HL-60 (cell line): ENCODE measurements at regions not wholly inside any gene's neighbourhood (a gene's known extent, or its start where the extent isn't known, plus 50 kb on each side); places are given as distances from the start of the nearest gene placed in this dataset.

ENCODE experiments used
- CTCF ChIP-seq: IDR thresholded peaks from one replicate; pipeline ENCODE4 v1.5.1; 2011; ENCODE audit warnings: low read length, control low read depth, inconsistent platforms; ENCODE audit not compliant: insufficient read depth
- GABPA ChIP-seq: IDR thresholded peaks from 2 replicates; pipeline ENCODE4 v1.6.1; 2012; ENCODE audit warnings: low read depth
- POLR2AphosphoS5 ChIP-seq: IDR thresholded peaks from 2 replicates; pipeline ENCODE4 v1.6.1; 2012; ENCODE audit warnings: low read depth

DNA sequence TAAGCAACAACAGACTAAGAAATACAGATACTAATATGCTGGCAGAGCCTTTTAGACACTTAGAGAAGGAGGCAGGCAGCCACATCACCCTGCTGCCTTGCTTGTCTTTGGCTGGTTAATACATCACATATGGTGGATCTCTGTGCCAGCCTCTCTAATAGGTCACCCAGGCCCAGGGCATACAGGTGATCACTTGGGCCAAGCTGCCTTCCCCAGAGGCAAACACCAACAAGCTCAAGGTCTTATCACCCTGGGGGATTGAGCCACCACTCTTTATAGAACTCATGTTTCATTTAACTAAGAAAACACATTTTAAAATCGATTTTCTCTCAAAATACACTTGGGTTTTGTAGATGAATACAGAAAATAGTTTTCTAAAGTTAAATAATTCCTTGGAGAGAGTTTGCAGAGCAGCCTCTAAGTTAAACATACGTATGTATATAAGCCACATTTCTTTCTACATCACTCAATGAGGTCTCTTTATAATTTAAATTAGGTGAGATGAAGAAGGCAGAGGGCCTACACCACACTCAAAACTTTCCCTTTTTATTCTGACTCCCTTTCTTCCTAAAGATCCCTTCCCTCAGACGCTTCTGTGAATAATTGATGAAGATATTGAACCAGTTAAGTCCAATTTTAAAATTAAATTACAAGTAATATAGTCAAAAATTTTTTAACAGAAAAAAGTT, 556.8 kb upstream of the GHITM start:
- TF ChIP-seq CTCF (no peak), POLR2AphosphoS5 (no peak), GABPA (no peak)
